ENCODE measurements at regions not wholly inside any gene's neighbourhood (a gene's known extent, or its start where the extent isn't known, plus 50 kb on each side); places are given as distances from the start of the nearest gene placed in this dataset.

GRCh38 chr1:74830766-74831165, 97.8 kb downstream of the TYW3 start:
- TF ChIP-seq EZH2 (IDR thresholded peaks at IDR 0.05; ENCODE audit: borderline replicate concordance, low read length) (no peak), CTCF (IDR thresholded peaks at IDR 0.05; ENCODE audit: low read length) (no peak)
